Testis (tissue), 2 donors: ENCODE measurements at regions not wholly inside any gene's neighbourhood (a gene's known extent, or its start where the extent isn't known, plus 50 kb on each side); places are given as distances from the start of the nearest gene placed in this dataset.

Source experiments
- DNase-seq: peaks from one replicate; pipeline ENCODE4 v3.0.0-alpha.2; 2019
- H3K27ac ChIP-seq, 2 donors: fragments of 200-600 bp; sonication (generic); one replicate each; pipeline ENCODE4 v1.5.1; 2019
- H3K27me3 ChIP-seq: fragments of 200-600 bp; sonication (generic); one replicate; pipeline ENCODE4 v1.5.1; 2019
- H3K36me3 ChIP-seq: fragments of 200-600 bp; sonication (generic); one replicate; pipeline ENCODE4 v1.5.1; 2017; ENCODE audit warnings: low read depth; ENCODE audit errors: missing control alignments
- H3K4me1 ChIP-seq: fragments of 200-600 bp; sonication (generic); one replicate; pipeline ENCODE4 v1.5.1; 2019
- H3K4me3 ChIP-seq, 2 donors: fragments of 200-600 bp; sonication (generic); one replicate each; pipeline ENCODE4 v1.5.1; 2017 to 2019
- H3K9me3 ChIP-seq: fragments of 200-600 bp; sonication (generic); one replicate; pipeline ENCODE4 v1.5.1; 2017
- CTCF ChIP-seq, 3 experiments: fragments of 450-650 bp in 2 of 3; fragments of 200-600 bp in 1 of 3; sonication (generic) in 1 of 3; IDR thresholded peaks; one replicate each; pipeline ENCODE4 v1.5.1; 2016 to 2019; ENCODE audit warnings: antibody characterized with exemption in 3 of 3, mild to moderate bottlenecking in 2 of 3, moderate library complexity in 1 of 3
- POLR2A ChIP-seq: fragments of 450-650 bp; IDR thresholded peaks from one replicate; pipeline ENCODE4 v1.6.1; 2017; ENCODE audit warnings: antibody characterized with exemption, mild to moderate bottlenecking, moderate library complexity
- WGBS, 2 donors: methylation state at CpG; one replicate each; pipeline ENCODE4 v1.1.5; 2018; 5-methylcytosine and 5-hydroxymethylcytosine counted together
- intact Hi-C: fragments of 100-400 bp; cut with DNase I; formaldehyde crosslinking; loops from one replicate; pipeline ENCODE4 v1.15.1; 2023; ENCODE audit warnings: low total_unique reads

GRCh38 chr9:8025551-8025950 lies 226.0 kb upstream of the DMAC1 start:
- intact Hi-C loops: no loop called here
- DNase-seq: no peak
- Histone ChIP-seq H3K4me1 (no peaks in the 10 kb centered on the region), H3K9me3 (no peaks in the 10 kb centered on the region), H3K27me3 (no peaks in the 10 kb centered on the region), H3K4me3 (no peak overlapping the region), H3K27ac (no peak overlapping the region), H3K36me3 (no peaks in the 10 kb centered on the region)
- TF ChIP-seq POLR2A: no peak
- 61% methylated on average over 2 of the region's 2 CpGs for WGBS, 2 donors

GRCh38 chr9:8020186-8020585 lies 220.6 kb upstream of the DMAC1 start:
- Histone ChIP-seq H3K4me1 (no peaks in the 10 kb centered on the region), H3K36me3 (no peaks in the 10 kb centered on the region), H3K27me3 (no peaks in the 10 kb centered on the region), H3K4me3 (no peak overlapping the region), H3K9me3 (no peaks in the 10 kb centered on the region), H3K27ac (no peak overlapping the region)
- no peak for DNase-seq
- no peak for TF ChIP-seq POLR2A
- no peak for TF ChIP-seq CTCF (IDR thresholded peaks at IDR 0.05)
- intact Hi-C loops: no loop called here
- 74 to 80% methylated on average over 1 of the region's 1 CpG for WGBS, 2 donors

- Histone ChIP-seq H3K27ac (no peak overlapping the region), H3K4me3 (no peak overlapping the region), H3K4me1 (no peaks in the 10 kb centered on the region), H3K27me3 (no peaks in the 10 kb centered on the region), H3K9me3 (no peaks in the 10 kb centered on the region), H3K36me3 (no peaks in the 10 kb centered on the region)
- 84 to 91% methylated on average over 3 of the region's 3 CpGs for WGBS, 2 donors
- intact Hi-C loops: no loop called here
- TF ChIP-seq CTCF (IDR thresholded peaks at IDR 0.05) (no peak), POLR2A (no peak)
- no peak for DNase-seq
Measured at GRCh38 chr9:8019636-8020035, 220.1 kb upstream of the DMAC1 start.

- no peak overlapping the region for H3K4me3 ChIP-seq
- no peaks in the 10 kb centered on the region for H3K4me1 ChIP-seq
- no peak overlapping the region for H3K27ac ChIP-seq
- 84 to 95% methylated on average over 2 of the region's 2 CpGs for WGBS, 2 donors
- H3K27me3 ChIP-seq: no peaks in the 10 kb centered on the region
- H3K9me3 ChIP-seq: no peaks in the 10 kb centered on the region
- no peak for DNase-seq
- no peaks in the 10 kb centered on the region for H3K36me3 ChIP-seq
- intact Hi-C loops: no loop called here
- TF ChIP-seq CTCF (IDR thresholded peaks at IDR 0.05) (no peak), POLR2A (no peak)
Measured at GRCh38 chr9:8014997-8015682, 215.6 kb upstream of the DMAC1 start.

- no peak for TF ChIP-seq CTCF (IDR thresholded peaks at IDR 0.05)
- TF ChIP-seq POLR2A: no peak
- no peaks in the 10 kb centered on the region for H3K27me3 ChIP-seq
- WGBS, 2 donors: 79 to 82% methylated on average over 6 of the region's 6 CpGs
Measured at GRCh38 chr9:8012986-8013385, 213.4 kb upstream of the DMAC1 start.

More at GRCh38 chr9:8012986-8013385, 213.4 kb upstream of the DMAC1 start:
- Histone ChIP-seq H3K27ac (no peak overlapping the region), H3K36me3 (no peaks in the 10 kb centered on the region), H3K4me3 (no peak overlapping the region), H3K9me3 (no peaks in the 10 kb centered on the region), H3K4me1 (no peaks in the 10 kb centered on the region)
- no peak for DNase-seq
- intact Hi-C loops: no loop called here
